ENCODE measurements at regions not wholly inside any gene's neighbourhood (a gene's known extent, or its start where the extent isn't known, plus 50 kb on each side); places are given as distances from the start of the nearest gene placed in this dataset.
A peak's percentile ranks its signal among the peaks of the same experiment; 100 is the strongest.

DNA sequence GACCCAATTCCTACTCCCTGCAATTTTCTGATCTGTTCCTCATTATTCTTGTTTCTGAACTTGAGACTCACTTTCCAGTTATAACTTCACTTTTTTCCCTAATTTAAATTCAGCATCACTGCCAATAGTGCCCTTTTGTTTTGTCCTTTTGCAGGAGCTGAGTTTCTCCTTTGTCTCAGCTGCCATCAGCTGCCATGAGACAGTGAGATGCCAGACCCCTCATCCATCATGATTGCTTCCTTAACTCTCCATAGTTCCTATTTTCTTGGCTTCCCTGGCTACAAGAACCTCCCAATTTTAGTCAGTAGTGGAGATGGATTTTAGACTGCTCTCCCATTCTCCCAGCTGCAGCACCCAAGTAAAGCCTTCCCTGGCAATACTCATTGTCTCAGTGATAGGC is 518.1 kb downstream of the HDGFL1 start:
- no peak overlapping the region for H3K4me2 ChIP-seq (ENCODE audit: low read length, poor library complexity, severe bottlenecking)
- H4K8ac ChIP-seq (ENCODE audit: low read length), result no peak overlapping the region
- no peaks in the 10 kb centered on the region for H3K27me3 ChIP-seq (ENCODE audit: control insufficient read depth in 1 of 2, insufficient read depth in 1 of 2, low read length in 2 of 2)
- H3K18ac ChIP-seq (ENCODE audit: low read depth in 1 of 2, low read length in 2 of 2), result no peak overlapping the region
- no peak overlapping the region for H3K27ac ChIP-seq (ENCODE audit: low read length, poor library complexity, severe bottlenecking)
- DNase-seq, result no peak
- H2AK5ac ChIP-seq (ENCODE audit: low read length, severe bottlenecking), result no peak overlapping the region
- no peak overlapping the region for H3K4ac ChIP-seq (ENCODE audit: low read depth in 1 of 2, low read length in 2 of 2)
- H3K79me1 ChIP-seq (replicated peaks; ENCODE audit: low read length, poor library complexity, severe bottlenecking), result no peaks in the 10 kb centered on the region
- H3K4me3 ChIP-seq (ENCODE audit: insufficient read depth in 1 of 2, low read depth in 1 of 2, low read length in 2 of 2), result no peak overlapping the region
- no peak overlapping the region for H3K14ac ChIP-seq (ENCODE audit: low read length in 2 of 2)
- no peak overlapping the region for H2BK120ac ChIP-seq (ENCODE audit: low read depth, low read length)
- no peaks in the 10 kb centered on the region for H3K4me1 ChIP-seq (ENCODE audit: control insufficient read depth, insufficient read depth, low read depth, low read length)
- no peaks in the 10 kb centered on the region for H3K9me3 ChIP-seq (ENCODE audit: control insufficient read depth, low read length)
- H2BK15ac ChIP-seq (ENCODE audit: low read depth, poor library complexity, severe bottlenecking), result no peak overlapping the region
- no peak overlapping the region for H2BK12ac ChIP-seq (ENCODE audit: low read length in 2 of 2)
- H3K9ac ChIP-seq (ENCODE audit: low read length), result no peak overlapping the region
- H2BK5ac ChIP-seq (ENCODE audit: low read depth, low read length, poor library complexity, severe bottlenecking), result no peak overlapping the region
- H3K36me3 ChIP-seq (ENCODE audit: control insufficient read depth in 1 of 2, insufficient read depth in 2 of 2, low read depth in 1 of 2, low read length in 2 of 2), result no peaks in the 10 kb centered on the region
- H2AFZ ChIP-seq (ENCODE audit: low read depth, low read length), result no peak overlapping the region
- H3K23ac ChIP-seq (ENCODE audit: low read length in 2 of 2), result peak overlapping the region in 1 of 2 experiments; percentile 79
- no peak overlapping the region for H4K91ac ChIP-seq (ENCODE audit: low read length)

DNA sequence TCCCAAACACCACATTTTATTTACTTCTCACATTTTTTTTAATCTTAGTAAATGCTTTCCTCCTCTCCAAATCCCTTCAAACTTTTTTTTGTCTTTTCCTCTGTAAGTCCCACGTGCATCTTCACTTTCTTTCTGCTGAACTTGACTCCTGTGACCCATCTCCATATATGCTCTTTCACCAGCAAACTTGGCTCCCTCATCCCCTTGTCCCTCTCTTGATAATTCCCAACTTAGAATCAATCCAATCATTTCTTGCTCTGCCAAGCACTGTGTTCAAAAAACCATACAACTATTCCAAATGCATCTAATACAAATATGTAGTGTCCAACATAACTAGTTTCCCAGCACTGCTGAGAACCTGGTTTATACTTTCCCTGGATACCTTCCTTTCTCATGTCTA is 519.4 kb downstream of the HDGFL1 start:
- Histone ChIP-seq H3K4me3 (ENCODE audit: insufficient read depth in 1 of 2, low read depth in 1 of 2, low read length in 2 of 2) (no peak overlapping the region), H3K9ac (ENCODE audit: low read length) (no peak overlapping the region), H2AFZ (ENCODE audit: low read depth, low read length) (no peak overlapping the region), H3K4ac (ENCODE audit: low read depth in 1 of 2, low read length in 2 of 2) (no peak overlapping the region), H3K27ac (ENCODE audit: low read length, poor library complexity, severe bottlenecking) (no peak overlapping the region), H4K91ac (ENCODE audit: low read length) (no peak overlapping the region), H3K36me3 (ENCODE audit: control insufficient read depth in 1 of 2, insufficient read depth in 2 of 2, low read depth in 1 of 2, low read length in 2 of 2) (no peaks in the 10 kb centered on the region), H2AK5ac (ENCODE audit: low read length, severe bottlenecking) (no peak overlapping the region), H3K27me3 (ENCODE audit: control insufficient read depth in 1 of 2, insufficient read depth in 1 of 2, low read length in 2 of 2) (no peaks in the 10 kb centered on the region), H3K4me1 (ENCODE audit: control insufficient read depth, insufficient read depth, low read depth, low read length) (no peaks in the 10 kb centered on the region), H2BK15ac (ENCODE audit: low read depth, poor library complexity, severe bottlenecking) (no peak overlapping the region), H2BK5ac (ENCODE audit: low read depth, low read length, poor library complexity, severe bottlenecking) (no peak overlapping the region), H3K23ac (ENCODE audit: low read length in 2 of 2) (no peak overlapping the region), H3K9me3 (ENCODE audit: control insufficient read depth, low read length) (no peaks in the 10 kb centered on the region), H2BK120ac (ENCODE audit: low read depth, low read length) (no peak overlapping the region), H2BK12ac (ENCODE audit: low read length in 2 of 2) (no peak overlapping the region), H3K79me1 (replicated peaks; ENCODE audit: low read length, poor library complexity, severe bottlenecking) (no peaks in the 10 kb centered on the region), H3K4me2 (ENCODE audit: low read length, poor library complexity, severe bottlenecking) (no peak overlapping the region), H3K18ac (ENCODE audit: low read depth in 1 of 2, low read length in 2 of 2) (no peak overlapping the region), H3K14ac (ENCODE audit: low read length in 2 of 2) (no peak overlapping the region), H4K8ac (ENCODE audit: low read length) (no peak overlapping the region)
- no peak for DNase-seq
- 54% methylated on average over 1 of the region's 1 CpG for WGBS

DNA sequence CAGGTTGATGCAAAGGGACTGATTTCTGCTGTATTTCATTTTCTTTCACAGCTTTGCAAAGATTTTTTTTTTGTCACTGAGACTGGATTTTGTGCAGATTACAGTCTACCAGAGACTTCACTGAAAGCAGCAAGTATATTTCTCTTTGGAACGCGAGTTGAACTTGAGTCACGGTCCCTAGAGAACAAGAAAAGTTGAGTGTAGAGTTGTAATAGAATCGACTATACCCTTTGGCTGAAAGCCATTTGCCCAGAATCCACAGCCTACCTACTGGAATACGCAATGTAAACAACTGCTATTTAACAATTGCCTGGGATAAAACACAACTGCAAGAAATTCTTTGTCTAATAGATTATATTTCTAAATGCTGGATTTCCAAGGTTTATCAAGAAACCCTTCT is 520.6 kb downstream of the HDGFL1 start:
- Histone ChIP-seq H3K4me3 (ENCODE audit: insufficient read depth in 1 of 2, low read depth in 1 of 2, low read length in 2 of 2) (no peak overlapping the region), H3K14ac (ENCODE audit: low read length in 2 of 2) (no peak overlapping the region), H3K4me1 (ENCODE audit: control insufficient read depth, insufficient read depth, low read depth, low read length) (no peaks in the 10 kb centered on the region), H3K79me1 (replicated peaks; ENCODE audit: low read length, poor library complexity, severe bottlenecking) (no peaks in the 10 kb centered on the region), H3K9ac (ENCODE audit: low read length) (no peak overlapping the region), H4K91ac (ENCODE audit: low read length) (no peak overlapping the region), H3K27me3 (ENCODE audit: control insufficient read depth in 1 of 2, insufficient read depth in 1 of 2, low read length in 2 of 2) (no peaks in the 10 kb centered on the region), H3K4ac (ENCODE audit: low read depth in 1 of 2, low read length in 2 of 2) (no peak overlapping the region), H2BK120ac (ENCODE audit: low read depth, low read length) (no peak overlapping the region), H4K8ac (ENCODE audit: low read length) (no peak overlapping the region), H3K23ac (ENCODE audit: low read length in 2 of 2) (no peak overlapping the region), H2BK15ac (ENCODE audit: low read depth, poor library complexity, severe bottlenecking) (no peak overlapping the region), H3K36me3 (ENCODE audit: control insufficient read depth in 1 of 2, insufficient read depth in 2 of 2, low read depth in 1 of 2, low read length in 2 of 2) (no peaks in the 10 kb centered on the region), H3K27ac (ENCODE audit: low read length, poor library complexity, severe bottlenecking) (no peak overlapping the region), H3K9me3 (ENCODE audit: control insufficient read depth, low read length) (no peaks in the 10 kb centered on the region), H3K4me2 (ENCODE audit: low read length, poor library complexity, severe bottlenecking) (no peak overlapping the region), H2BK5ac (ENCODE audit: low read depth, low read length, poor library complexity, severe bottlenecking) (no peak overlapping the region), H2BK12ac (ENCODE audit: low read length in 2 of 2) (no peak overlapping the region), H2AFZ (ENCODE audit: low read depth, low read length) (no peak overlapping the region), H3K18ac (ENCODE audit: low read depth in 1 of 2, low read length in 2 of 2) (no peak overlapping the region), H2AK5ac (ENCODE audit: low read length, severe bottlenecking) (no peak overlapping the region)
- WGBS, result 100% methylated on average over 2 of the region's 5 CpGs
- no peak for DNase-seq

DNA sequence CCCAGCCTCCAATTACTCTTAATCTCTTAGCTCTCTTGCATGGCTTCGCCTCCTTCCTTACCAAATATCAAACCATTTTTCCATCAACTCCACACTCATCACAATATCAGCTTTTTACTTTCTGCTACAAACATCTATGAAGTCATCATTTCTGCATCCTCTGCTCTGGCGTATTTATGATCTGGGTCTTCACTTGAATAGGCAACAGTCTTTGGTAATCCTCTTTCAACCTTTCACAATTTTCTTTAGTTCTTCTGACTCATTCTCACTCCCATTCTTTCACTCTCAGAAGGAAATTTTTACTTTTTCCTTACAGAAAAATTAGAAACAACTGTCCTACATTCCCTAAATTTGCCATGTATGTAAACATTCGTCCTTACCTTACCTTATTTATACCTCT is 522.4 kb downstream of the HDGFL1 start:
- H3K79me1 ChIP-seq (replicated peaks; ENCODE audit: low read length, poor library complexity, severe bottlenecking), result no peaks in the 10 kb centered on the region
- no peak overlapping the region for H3K9ac ChIP-seq (ENCODE audit: low read length)
- DNase-seq, result peak; percentile 59
- no peak overlapping the region for H3K4ac ChIP-seq (ENCODE audit: low read depth in 1 of 2, low read length in 2 of 2)
- H2BK120ac ChIP-seq (ENCODE audit: low read depth, low read length), result no peak overlapping the region
- H4K8ac ChIP-seq (ENCODE audit: low read length), result no peak overlapping the region
- no peaks in the 10 kb centered on the region for H3K27me3 ChIP-seq (ENCODE audit: control insufficient read depth in 1 of 2, insufficient read depth in 1 of 2, low read length in 2 of 2)
- no peak overlapping the region for H3K27ac ChIP-seq (ENCODE audit: low read length, poor library complexity, severe bottlenecking)
- H3K4me2 ChIP-seq (ENCODE audit: low read length, poor library complexity, severe bottlenecking), result no peak overlapping the region
- H4K91ac ChIP-seq (ENCODE audit: low read length), result no peak overlapping the region
- H3K14ac ChIP-seq (ENCODE audit: low read length in 2 of 2), result no peak overlapping the region
- no peaks in the 10 kb centered on the region for H3K4me1 ChIP-seq (ENCODE audit: control insufficient read depth, insufficient read depth, low read depth, low read length)
- H2BK5ac ChIP-seq (ENCODE audit: low read depth, low read length, poor library complexity, severe bottlenecking), result no peak overlapping the region
- no peak overlapping the region for H2AK5ac ChIP-seq (ENCODE audit: low read length, severe bottlenecking)
- H2BK15ac ChIP-seq (ENCODE audit: low read depth, poor library complexity, severe bottlenecking), result no peak overlapping the region
- WGBS, result 62% methylated on average over 3 of the region's 3 CpGs
- no peak overlapping the region for H2AFZ ChIP-seq (ENCODE audit: low read depth, low read length)
- H3K23ac ChIP-seq (ENCODE audit: low read length in 2 of 2), result no peak overlapping the region
- H3K9me3 ChIP-seq (ENCODE audit: control insufficient read depth, low read length), result peaks cover 8% of the 10 kb centered on the region
- H3K18ac ChIP-seq (ENCODE audit: low read depth in 1 of 2, low read length in 2 of 2), result no peak overlapping the region
- no peaks in the 10 kb centered on the region for H3K36me3 ChIP-seq (ENCODE audit: control insufficient read depth in 1 of 2, insufficient read depth in 2 of 2, low read depth in 1 of 2, low read length in 2 of 2)
- no peak overlapping the region for H2BK12ac ChIP-seq (ENCODE audit: low read length in 2 of 2)
- H3K4me3 ChIP-seq (ENCODE audit: insufficient read depth in 1 of 2, low read depth in 1 of 2, low read length in 2 of 2), result no peak overlapping the region
